B cell (primary cell): ENCODE measurements at regions not wholly inside any gene's neighbourhood (a gene's known extent, or its start where the extent isn't known, plus 50 kb on each side); places are given as distances from the start of the nearest gene placed in this dataset.
A peak's percentile ranks its signal among the peaks of the same experiment; 100 is the strongest.

Source experiments
- ATAC-seq: fragments of 200-7000 bp; cut with Tn5 transposase; one replicate; pipeline ENCODE4 v1.10.0; 2021; ENCODE audit warnings: low read depth, mild to moderate bottlenecking, moderate number of reproducible peaks, moderate library complexity
- CTCF ChIA-PET: fragments of 350-600 bp; sonication (Branson Sonifier 250); formaldehyde crosslinking; loops from one replicate; lab custom pipeline; 2021; ENCODE audit warnings: antibody characterized with exemption, inconsistent platforms; lab: Charles Lee
- POLR2A ChIA-PET: fragments of 350-600 bp; sonication (Branson Sonifier 250); formaldehyde crosslinking; loops from one replicate; lab custom pipeline; 2021; ENCODE audit warnings: antibody characterized with exemption; lab: Charles Lee
- DNase-seq: peaks from one replicate; pipeline ENCODE4 v3.0.0; 2013
- H2AFZ ChIP-seq: 2 replicates; pipeline ENCODE4 v1.6.1; 2012; ENCODE audit warnings: mild to moderate bottlenecking, low read depth, low read length; ENCODE audit not compliant: insufficient read depth, poor library complexity, severe bottlenecking
- H3K27ac ChIP-seq, 2 donors: 1 replicate in 1 of 2; 2 replicates in 1 of 2; pipeline ENCODE4 v1.5.1; 2012 to 2013; ENCODE audit warnings: low read length in 2 of 2, mild to moderate bottlenecking in 2 of 2, moderate library complexity in 1 of 2
- H3K27me3 ChIP-seq, 4 experiments: fragments of 200-600 bp in 1 of 4; sonication (generic) in 1 of 4; replicated peaks in 1 of 4; 1 replicate in 2 of 4; 2 replicates in 2 of 4; pipeline versions ENCODE4 v1.6.1 to v1.7.0; 2013 to 2016; ENCODE audit warnings: low read length in 3 of 4, mild to moderate bottlenecking in 2 of 4, mixed read lengths in 1 of 4, moderate library complexity in 1 of 4; ENCODE audit not compliant: insufficient read depth in 4 of 4, control insufficient read depth in 3 of 4; ENCODE audit errors: control extremely low read depth in 1 of 4
- H3K36me3 ChIP-seq, 2 experiments: replicated peaks in 1 of 2; 1 replicate in 1 of 2; 2 replicates in 1 of 2; pipeline versions ENCODE4 v1.6.1 to v1.7.1; 2013; ENCODE audit warnings: low read length in 1 of 2; ENCODE audit not compliant: insufficient read depth in 2 of 2, control insufficient read depth in 1 of 2; ENCODE audit errors: control extremely low read depth in 1 of 2, extremely low read depth in 1 of 2
- H3K4me1 ChIP-seq, 2 donors: fragments of 200-600 bp in 1 of 2; sonication (generic) in 1 of 2; 1 replicate in 1 of 2; 2 replicates in 1 of 2; pipeline versions ENCODE4 v1.5.1 to v1.6.1; 2013 to 2017; ENCODE audit warnings: low read length in 2 of 2; ENCODE audit not compliant: control insufficient read depth in 2 of 2, insufficient read depth in 2 of 2
- H3K4me2 ChIP-seq: replicated peaks from 2 replicates; pipeline ENCODE3; 2012; ENCODE audit warnings: mild to moderate bottlenecking, low read depth, low read length; ENCODE audit not compliant: poor library complexity, severe bottlenecking
- H3K4me3 ChIP-seq, 5 experiments: fragments of 200-600 bp in 1 of 5; sonication (generic) in 1 of 5; 1 replicate in 3 of 5; 2 replicates in 2 of 5; pipeline versions ENCODE4 v1.5.1 to v1.7.0; 2011 to 2016; ENCODE audit warnings: low read length in 4 of 5, mild to moderate bottlenecking in 4 of 5, low read depth in 2 of 5, control low read depth in 1 of 5, moderate library complexity in 1 of 5; ENCODE audit not compliant: insufficient read depth in 1 of 5; ENCODE audit errors: control extremely low read depth in 1 of 5, extremely low read depth in 1 of 5
- H3K79me2 ChIP-seq: fragments of 200-600 bp; sonication (generic); one replicate; pipeline ENCODE4 v1.6.0; 2016; ENCODE audit warnings: low read length; ENCODE audit not compliant: control insufficient read depth, insufficient read depth
- H3K9ac ChIP-seq: fragments of 200-600 bp; sonication (generic); 2 replicates; pipeline ENCODE4 v1.6.1; 2017; ENCODE audit warnings: mild to moderate bottlenecking, low read length, moderate library complexity
- H3K9me3 ChIP-seq, 3 donors: one replicate each; pipeline versions ENCODE4 v1.6.1 to v1.7.1; 2013; ENCODE audit warnings: low read length in 2 of 3; ENCODE audit not compliant: control insufficient read depth in 2 of 3, insufficient read depth in 1 of 3; ENCODE audit errors: control extremely low read depth in 1 of 3
- H4K20me1 ChIP-seq: 2 replicates; pipeline ENCODE4 v1.6.0; 2012; ENCODE audit warnings: mild to moderate bottlenecking, low read length; ENCODE audit not compliant: insufficient read depth, control insufficient read depth, poor library complexity, severe bottlenecking
- H3K27ac Mint-ChIP-seq: one replicate; pipeline ENCODE4 v1.8.0; 2021; ENCODE audit warnings: mixed read lengths
- H3K27me3 Mint-ChIP-seq: one replicate; pipeline ENCODE4 v1.8.0; 2021; ENCODE audit warnings: mixed read lengths
- H3K4me1 Mint-ChIP-seq: one replicate; pipeline ENCODE4 v1.8.0; 2021; ENCODE audit warnings: mixed read lengths
- H3K4me3 Mint-ChIP-seq: one replicate; pipeline ENCODE4 v1.8.0; 2021; ENCODE audit warnings: mixed read lengths
- H3K9me3 Mint-ChIP-seq: one replicate; pipeline ENCODE4 v1.8.0; 2022; ENCODE audit warnings: mixed read lengths; ENCODE audit not compliant: insufficient read depth
- EZH2 ChIP-seq: IDR thresholded peaks from 2 replicates; pipeline ENCODE4 v1.6.1; 2012; ENCODE audit warnings: borderline replicate concordance, low read depth, mild to moderate bottlenecking, moderate library complexity, low read length; ENCODE audit not compliant: insufficient read depth, poor library complexity, severe bottlenecking
- WGBS: methylation state at CpG from one replicate; pipeline ENCODE4 v1.1.5; 2013; ENCODE audit warnings: missing lambda C conversion rate; ENCODE audit not compliant: insufficient coverage; 5-methylcytosine and 5-hydroxymethylcytosine counted together
- intact Hi-C: fragments of 100-400 bp; cut with micrococcal nuclease; formaldehyde crosslinking; loops from one replicate; pipeline ENCODE4 v1.10.0; 2022
- TF ChIP-seq, protein P1 (sequence below): fragments of 200-600 bp; IDR thresholded peaks from one replicate; pipeline ENCODE4 v1.8.0; 2022; ENCODE audit warnings: antibody characterized with exemption, mild to moderate bottlenecking

GRCh38 chr18:40494603-40495002 is 1460.4 kb upstream of the PIK3C3 start:
- no peak overlapping the region for H2AFZ ChIP-seq
- CTCF ChIA-PET: no interaction called here
- Mint-ChIP-seq H3K9me3 (peaks cover 3% of the 10 kb centered on the region), H3K4me1 (no peaks in the 10 kb centered on the region), H3K27me3 (no peaks in the 10 kb centered on the region), H3K27ac (no peak overlapping the region), H3K4me3 (no peak overlapping the region)
- DNase-seq (no peak), ATAC-seq (no peak)
- H3K36me3 ChIP-seq: no peaks in the 10 kb centered on the region
- 95% methylated on average over 1 of the region's 2 CpGs for WGBS
- H3K9ac ChIP-seq: no peak overlapping the region
- intact Hi-C loops: no loop called here
- no peaks in the 10 kb centered on the region for H3K27me3 ChIP-seq
- H3K79me2 ChIP-seq: no peaks in the 10 kb centered on the region
- TF ChIP-seq, protein P1, sequence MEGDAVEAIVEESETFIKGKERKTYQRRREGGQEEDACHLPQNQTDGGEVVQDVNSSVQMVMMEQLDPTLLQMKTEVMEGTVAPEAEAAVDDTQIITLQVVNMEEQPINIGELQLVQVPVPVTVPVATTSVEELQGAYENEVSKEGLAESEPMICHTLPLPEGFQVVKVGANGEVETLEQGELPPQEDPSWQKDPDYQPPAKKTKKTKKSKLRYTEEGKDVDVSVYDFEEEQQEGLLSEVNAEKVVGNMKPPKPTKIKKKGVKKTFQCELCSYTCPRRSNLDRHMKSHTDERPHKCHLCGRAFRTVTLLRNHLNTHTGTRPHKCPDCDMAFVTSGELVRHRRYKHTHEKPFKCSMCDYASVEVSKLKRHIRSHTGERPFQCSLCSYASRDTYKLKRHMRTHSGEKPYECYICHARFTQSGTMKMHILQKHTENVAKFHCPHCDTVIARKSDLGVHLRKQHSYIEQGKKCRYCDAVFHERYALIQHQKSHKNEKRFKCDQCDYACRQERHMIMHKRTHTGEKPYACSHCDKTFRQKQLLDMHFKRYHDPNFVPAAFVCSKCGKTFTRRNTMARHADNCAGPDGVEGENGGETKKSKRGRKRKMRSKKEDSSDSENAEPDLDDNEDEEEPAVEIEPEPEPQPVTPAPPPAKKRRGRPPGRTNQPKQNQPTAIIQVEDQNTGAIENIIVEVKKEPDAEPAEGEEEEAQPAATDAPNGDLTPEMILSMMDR: peak; percentile 23
- TF ChIP-seq EZH2: no peak
- H3K4me3 ChIP-seq: no peak overlapping the region
- POLR2A ChIA-PET: no interaction called here
- H3K4me1 ChIP-seq: no peaks in the 10 kb centered on the region
- no peak overlapping the region for H3K4me2 ChIP-seq
- no peak overlapping the region for H3K27ac ChIP-seq
- H3K9me3 ChIP-seq: peaks cover 0 to 2% (median 0%) of the 10 kb centered on the region in 3 donors
- H4K20me1 ChIP-seq: no peaks in the 10 kb centered on the region

GRCh38 chr18:40493316-40493715 is 1461.7 kb upstream of the PIK3C3 start:
- Histone ChIP-seq H4K20me1 (no peaks in the 10 kb centered on the region), H2AFZ (no peak overlapping the region), H3K4me3 (no peak overlapping the region), H3K9ac (no peak overlapping the region), H3K79me2 (no peaks in the 10 kb centered on the region), H3K4me2 (no peak overlapping the region), H3K27ac (no peak overlapping the region), H3K36me3 (no peaks in the 10 kb centered on the region), H3K4me1 (no peaks in the 10 kb centered on the region), H3K9me3 (peaks cover 0 to 2% (median 0%) of the 10 kb centered on the region in 3 donors), H3K27me3 (no peaks in the 10 kb centered on the region)
- no peak overlapping the region for H3K4me3 Mint-ChIP-seq
- ChIA-PET CTCF (no interaction called here), POLR2A (no interaction called here)
- ATAC-seq (no peak), DNase-seq (no peak)
- TF ChIP-seq, protein P1: no peak
- no peak for TF ChIP-seq EZH2
- no peak overlapping the region for H3K27ac Mint-ChIP-seq
- intact Hi-C loops: no loop called here
- H3K9me3 Mint-ChIP-seq: peaks cover 3% of the 10 kb centered on the region
- H3K4me1 Mint-ChIP-seq: no peaks in the 10 kb centered on the region
- no CpG with 5 or more reads among the region's 4 CpGs for WGBS
- H3K27me3 Mint-ChIP-seq: no peaks in the 10 kb centered on the region
